ENCODE measurements at regions not wholly inside any gene's neighbourhood (a gene's known extent, or its start where the extent isn't known, plus 50 kb on each side); places are given as distances from the start of the nearest gene placed in this dataset.

- no peak for DNase-seq
- H3K4me1 ChIP-seq (ENCODE audit: control insufficient read depth, insufficient read depth, low read length), result no peaks in the 10 kb centered on the region
- H3K36me3 ChIP-seq (ENCODE audit: control insufficient read depth, insufficient read depth, low read length), result no peaks in the 10 kb centered on the region
- H3K27ac ChIP-seq (ENCODE audit: low read length), result no peak overlapping the region
- no peak overlapping the region for H3K4me3 ChIP-seq (ENCODE audit: low read length)
- WGBS (ENCODE audit: insufficient coverage, low lambda C conversion rate), result no CpG with 5 or more reads among the region's 2 CpGs
- no peaks in the 10 kb centered on the region for H3K27me3 ChIP-seq (ENCODE audit: control insufficient read depth, insufficient read depth, low read length)
- no peaks in the 10 kb centered on the region for H3K9me3 ChIP-seq (ENCODE audit: control insufficient read depth, low read depth, low read length)
These were observed 253.9 kb downstream of the GLUD2 start for GRCh38 chrX:121301356-121301755.

DNA sequence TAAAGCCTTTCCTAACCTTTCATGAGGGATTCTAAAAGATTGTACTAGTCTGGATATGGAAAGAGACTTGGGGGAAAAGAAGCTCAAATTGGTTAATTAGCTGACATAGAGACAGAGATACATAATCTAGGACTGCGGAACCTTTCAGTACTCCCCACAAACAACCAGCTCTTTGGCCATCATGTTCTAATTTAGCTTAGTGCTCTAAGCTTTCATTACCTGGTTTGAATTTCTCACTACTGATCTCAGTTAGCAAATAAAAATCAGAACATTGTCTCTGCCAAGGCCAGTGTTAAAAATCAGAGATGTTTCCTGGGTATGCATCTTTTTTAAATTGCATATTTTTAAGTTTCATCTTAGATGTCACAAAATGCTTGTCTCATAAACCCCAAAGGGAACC, 254.4 kb downstream of the GLUD2 start:
- Histone ChIP-seq H3K9me3 (ENCODE audit: control insufficient read depth, low read depth, low read length) (no peaks in the 10 kb centered on the region), H3K4me3 (ENCODE audit: low read length) (no peak overlapping the region), H3K27me3 (ENCODE audit: control insufficient read depth, insufficient read depth, low read length) (no peaks in the 10 kb centered on the region), H3K4me1 (ENCODE audit: control insufficient read depth, insufficient read depth, low read length) (no peaks in the 10 kb centered on the region), H3K27ac (ENCODE audit: low read length) (no peak overlapping the region), H3K36me3 (ENCODE audit: control insufficient read depth, insufficient read depth, low read length) (no peaks in the 10 kb centered on the region)
- WGBS (ENCODE audit: insufficient coverage, low lambda C conversion rate), result no CpG with 5 or more reads among the region's 1 CpG
- DNase-seq, result no peak

DNA sequence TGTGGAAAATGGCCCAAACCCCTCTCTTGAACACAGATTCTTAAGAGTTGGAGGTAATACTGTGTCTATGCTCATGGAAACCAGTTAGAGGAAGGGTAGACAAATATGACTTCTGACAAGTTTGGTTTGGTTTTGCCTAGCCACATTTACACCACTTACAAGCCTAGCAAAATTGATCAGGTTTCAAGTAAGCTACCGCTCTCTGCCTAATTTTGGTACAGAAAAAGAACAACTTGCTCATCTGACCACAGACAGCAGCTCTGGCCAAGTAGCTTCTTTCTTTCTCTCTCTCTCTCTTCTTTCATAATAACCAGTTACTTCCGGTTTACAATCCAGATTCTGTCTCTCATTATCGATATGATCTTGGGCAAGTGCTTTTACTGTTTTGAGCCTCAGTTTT, 260.0 kb downstream of the GLUD2 start:
- Histone ChIP-seq H3K4me1 (ENCODE audit: control insufficient read depth, insufficient read depth, low read length) (no peaks in the 10 kb centered on the region), H3K27ac (ENCODE audit: low read length) (no peak overlapping the region), H3K27me3 (ENCODE audit: control insufficient read depth, insufficient read depth, low read length) (no peaks in the 10 kb centered on the region), H3K36me3 (ENCODE audit: control insufficient read depth, insufficient read depth, low read length) (no peaks in the 10 kb centered on the region), H3K4me3 (ENCODE audit: low read length) (no peak overlapping the region), H3K9me3 (ENCODE audit: control insufficient read depth, low read depth, low read length) (no peaks in the 10 kb centered on the region)
- no peak for DNase-seq
- no CpG with 5 or more reads among the region's 3 CpGs for WGBS (ENCODE audit: insufficient coverage, low lambda C conversion rate)

DNA sequence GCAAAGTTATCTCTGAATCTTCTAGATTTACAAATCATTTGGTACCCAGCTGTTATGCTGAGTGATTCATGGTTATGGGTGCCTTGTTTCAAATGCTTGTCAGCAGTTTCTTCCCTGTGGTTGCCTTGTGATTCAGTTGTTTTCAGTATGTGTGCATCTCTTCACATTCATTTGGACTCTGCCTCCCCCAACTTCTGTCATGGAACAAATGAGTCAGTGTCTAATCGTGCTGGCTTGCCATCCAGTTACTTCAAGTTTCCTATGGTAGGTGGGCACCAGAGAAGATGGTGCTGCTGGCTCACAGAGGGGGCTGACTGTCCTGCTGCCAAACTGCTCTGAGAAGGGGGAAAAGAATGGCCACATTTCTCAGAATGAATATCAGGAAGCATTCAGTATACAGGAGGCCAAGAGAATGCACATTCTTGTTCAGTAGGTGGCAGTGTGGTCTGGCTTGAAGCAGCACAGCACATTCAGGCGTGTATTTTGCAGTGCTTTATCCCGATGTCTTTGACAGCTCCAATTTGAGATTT, 260.9 kb downstream of the GLUD2 start:
- Histone ChIP-seq H3K27me3 (ENCODE audit: control insufficient read depth, insufficient read depth, low read length) (no peaks in the 10 kb centered on the region), H3K36me3 (ENCODE audit: control insufficient read depth, insufficient read depth, low read length) (no peaks in the 10 kb centered on the region), H3K9me3 (ENCODE audit: control insufficient read depth, low read depth, low read length) (no peaks in the 10 kb centered on the region), H3K27ac (ENCODE audit: low read length) (no peak overlapping the region), H3K4me3 (ENCODE audit: low read length) (no peak overlapping the region), H3K4me1 (ENCODE audit: control insufficient read depth, insufficient read depth, low read length) (no peaks in the 10 kb centered on the region)
- WGBS (ENCODE audit: insufficient coverage, low lambda C conversion rate), result no CpG with 5 or more reads among the region's 3 CpGs
- peak in 1 of 2 donors; percentile 2 for DNase-seq

GRCh38 chrX:121310820-121311219, 263.4 kb downstream of the GLUD2 start:
- WGBS (ENCODE audit: insufficient coverage, low lambda C conversion rate), result 80% methylated on average over 1 of the region's 2 CpGs
- no peak for DNase-seq
- Histone ChIP-seq H3K9me3 (ENCODE audit: control insufficient read depth, low read depth, low read length) (no peaks in the 10 kb centered on the region), H3K4me1 (ENCODE audit: control insufficient read depth, insufficient read depth, low read length) (no peaks in the 10 kb centered on the region), H3K27ac (ENCODE audit: low read length) (no peak overlapping the region), H3K27me3 (ENCODE audit: control insufficient read depth, insufficient read depth, low read length) (no peaks in the 10 kb centered on the region), H3K4me3 (ENCODE audit: low read length) (no peak overlapping the region), H3K36me3 (ENCODE audit: control insufficient read depth, insufficient read depth, low read length) (no peaks in the 10 kb centered on the region)

GRCh38 chrX:121320441-121320840, 273.0 kb downstream of the GLUD2 start:
- H3K27ac ChIP-seq (ENCODE audit: low read length), result no peak overlapping the region
- WGBS (ENCODE audit: insufficient coverage, low lambda C conversion rate), result no CpG with 5 or more reads among the region's 1 CpG
- no peaks in the 10 kb centered on the region for H3K4me1 ChIP-seq (ENCODE audit: control insufficient read depth, insufficient read depth, low read length)
- no peak overlapping the region for H3K4me3 ChIP-seq (ENCODE audit: low read length)
- no peaks in the 10 kb centered on the region for H3K27me3 ChIP-seq (ENCODE audit: control insufficient read depth, insufficient read depth, low read length)
- DNase-seq, result no peak
- no peaks in the 10 kb centered on the region for H3K9me3 ChIP-seq (ENCODE audit: control insufficient read depth, low read depth, low read length)
- H3K36me3 ChIP-seq (ENCODE audit: control insufficient read depth, insufficient read depth, low read length), result no peaks in the 10 kb centered on the region

DNA sequence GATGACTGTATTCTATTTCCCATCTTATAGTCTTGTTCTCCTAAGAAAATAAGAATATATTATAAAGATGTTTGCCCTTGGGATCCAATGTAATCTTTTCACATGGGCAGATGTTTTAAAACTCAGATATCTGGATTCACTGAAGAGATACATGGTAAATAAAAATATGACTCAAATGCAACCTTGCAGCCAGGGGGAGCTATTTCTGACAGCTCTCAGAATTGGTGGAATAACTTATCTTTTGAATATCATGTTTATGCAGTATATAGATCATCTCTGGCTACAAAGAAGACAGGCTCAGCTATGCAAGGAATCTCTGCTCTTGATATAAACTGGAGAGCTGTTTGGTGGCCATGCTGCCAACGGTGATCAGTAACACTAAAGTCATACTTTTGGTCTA, 274.7 kb downstream of the GLUD2 start:
- no peaks in the 10 kb centered on the region for H3K4me1 ChIP-seq (ENCODE audit: control insufficient read depth, insufficient read depth, low read length)
- no peaks in the 10 kb centered on the region for H3K36me3 ChIP-seq (ENCODE audit: control insufficient read depth, insufficient read depth, low read length)
- no peak for DNase-seq
- no CpG with 5 or more reads among the region's 1 CpG for whole genome bisulfite sequencing (ENCODE audit: insufficient coverage, low lambda C conversion rate)
- H3K9me3 ChIP-seq (ENCODE audit: control insufficient read depth, low read depth, low read length), result no peaks in the 10 kb centered on the region
- H3K27ac ChIP-seq (ENCODE audit: low read length), result no peak overlapping the region
- no peak overlapping the region for H3K4me3 ChIP-seq (ENCODE audit: low read length)
- no peaks in the 10 kb centered on the region for H3K27me3 ChIP-seq (ENCODE audit: control insufficient read depth, insufficient read depth, low read length)

DNA sequence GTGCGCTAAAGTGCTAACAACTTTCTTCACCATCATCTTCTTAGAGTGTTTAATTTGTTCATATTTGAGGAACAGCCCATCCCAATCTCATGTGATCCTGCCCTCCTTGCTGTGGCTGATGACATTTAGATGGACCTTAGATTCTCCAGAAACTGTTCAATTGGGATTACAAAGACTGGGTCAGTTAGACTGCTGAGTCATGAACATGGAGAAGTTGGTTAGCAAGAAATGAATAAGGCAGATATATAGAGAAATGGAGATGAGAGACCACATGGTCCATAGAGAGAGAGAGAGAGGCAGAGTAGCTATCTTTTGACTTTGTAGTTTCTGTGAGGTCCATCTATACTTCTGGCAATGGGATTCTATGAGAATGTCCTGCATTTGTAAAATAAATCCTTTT, 275.9 kb downstream of the GLUD2 start:
- Histone ChIP-seq H3K27me3 (ENCODE audit: control insufficient read depth, insufficient read depth, low read length) (no peaks in the 10 kb centered on the region), H3K9me3 (ENCODE audit: control insufficient read depth, low read depth, low read length) (no peaks in the 10 kb centered on the region), H3K27ac (ENCODE audit: low read length) (no peak overlapping the region), H3K4me1 (ENCODE audit: control insufficient read depth, insufficient read depth, low read length) (no peaks in the 10 kb centered on the region), H3K4me3 (ENCODE audit: low read length) (no peak overlapping the region), H3K36me3 (ENCODE audit: control insufficient read depth, insufficient read depth, low read length) (no peaks in the 10 kb centered on the region)
- WGBS (ENCODE audit: insufficient coverage, low lambda C conversion rate), result no CpG with 5 or more reads among the region's 1 CpG
- DNase-seq, result no peak

- Histone ChIP-seq H3K4me3 (ENCODE audit: low read length) (no peak overlapping the region), H3K27me3 (ENCODE audit: control insufficient read depth, insufficient read depth, low read length) (no peaks in the 10 kb centered on the region), H3K27ac (ENCODE audit: low read length) (no peak overlapping the region), H3K4me1 (ENCODE audit: control insufficient read depth, insufficient read depth, low read length) (no peaks in the 10 kb centered on the region), H3K9me3 (ENCODE audit: control insufficient read depth, low read depth, low read length) (no peaks in the 10 kb centered on the region), H3K36me3 (ENCODE audit: control insufficient read depth, insufficient read depth, low read length) (no peaks in the 10 kb centered on the region)
- no peak for DNase-seq
- no CpG with 5 or more reads among the region's 3 CpGs for WGBS (ENCODE audit: insufficient coverage, low lambda C conversion rate)
These were observed 286.5 kb downstream of the GLUD2 start for GRCh38 chrX:121333942-121334341.

DNA sequence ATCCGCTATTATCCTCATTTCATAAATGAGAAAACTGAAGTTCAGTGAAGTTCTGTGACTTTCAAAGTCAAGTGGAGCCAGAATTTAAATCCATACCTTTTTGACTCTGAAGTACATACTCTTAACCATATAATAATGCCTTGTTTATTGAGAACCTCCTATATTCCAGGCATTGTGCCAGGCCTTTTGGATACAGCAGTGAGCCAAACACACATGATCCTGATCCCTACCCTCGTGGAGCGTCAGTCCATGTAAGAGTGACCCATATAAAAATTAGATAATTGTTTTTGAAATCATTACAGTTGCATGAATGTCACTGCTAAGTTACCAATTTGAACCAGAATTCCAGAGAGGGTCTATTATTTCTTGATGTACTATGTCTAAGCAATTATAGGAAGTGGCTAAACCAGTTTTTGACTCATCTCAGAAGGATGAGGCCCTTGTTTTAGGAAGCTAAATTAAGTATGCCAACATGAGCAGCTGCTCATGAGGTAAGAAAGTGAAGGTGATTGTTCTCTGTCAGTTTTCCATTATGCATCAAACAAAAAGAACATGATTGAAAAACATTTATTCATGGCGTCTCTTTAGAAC, 289.5 kb downstream of the GLUD2 start:
- Histone ChIP-seq H3K9me3 (ENCODE audit: control insufficient read depth, low read depth, low read length) (no peaks in the 10 kb centered on the region), H3K4me1 (ENCODE audit: control insufficient read depth, insufficient read depth, low read length) (no peaks in the 10 kb centered on the region), H3K4me3 (ENCODE audit: low read length) (no peak overlapping the region), H3K36me3 (ENCODE audit: control insufficient read depth, insufficient read depth, low read length) (no peaks in the 10 kb centered on the region), H3K27me3 (ENCODE audit: control insufficient read depth, insufficient read depth, low read length) (no peaks in the 10 kb centered on the region), H3K27ac (ENCODE audit: low read length) (no peak overlapping the region)
- WGBS (ENCODE audit: insufficient coverage, low lambda C conversion rate), result 83% methylated on average over 1 of the region's 4 CpGs
- DNase-seq, result no peak

GRCh38 chrX:121337816-121338215, 290.4 kb downstream of the GLUD2 start:
- DNase-seq, result no peak
- no peaks in the 10 kb centered on the region for H3K4me1 ChIP-seq (ENCODE audit: control insufficient read depth, insufficient read depth, low read length)
- no peak overlapping the region for H3K4me3 ChIP-seq (ENCODE audit: low read length)
- no peaks in the 10 kb centered on the region for H3K36me3 ChIP-seq (ENCODE audit: control insufficient read depth, insufficient read depth, low read length)
- no CpG with 5 or more reads among the region's 2 CpGs for WGBS (ENCODE audit: insufficient coverage, low lambda C conversion rate)
- no peaks in the 10 kb centered on the region for H3K27me3 ChIP-seq (ENCODE audit: control insufficient read depth, insufficient read depth, low read length)
- no peaks in the 10 kb centered on the region for H3K9me3 ChIP-seq (ENCODE audit: control insufficient read depth, low read depth, low read length)
- H3K27ac ChIP-seq (ENCODE audit: low read length), result no peak overlapping the region

All from large intestine (tissue), 3 donors.